NCI-H1048 (cell line): ENCODE measurements at regions not wholly inside any gene's neighbourhood (a gene's known extent, or its start where the extent isn't known, plus 50 kb on each side); places are given as distances from the start of the nearest gene placed in this dataset.
"Not testable (repeated sequence)": the region's sequence is repeated elsewhere in the genome, so short reads cannot be mapped to it uniquely, and the experiment has no call there.

Experiments
- DNase-seq: peaks from one replicate; lab custom pipeline; 2025; lab: John Stamatoyannopoulos, UW

DNA sequence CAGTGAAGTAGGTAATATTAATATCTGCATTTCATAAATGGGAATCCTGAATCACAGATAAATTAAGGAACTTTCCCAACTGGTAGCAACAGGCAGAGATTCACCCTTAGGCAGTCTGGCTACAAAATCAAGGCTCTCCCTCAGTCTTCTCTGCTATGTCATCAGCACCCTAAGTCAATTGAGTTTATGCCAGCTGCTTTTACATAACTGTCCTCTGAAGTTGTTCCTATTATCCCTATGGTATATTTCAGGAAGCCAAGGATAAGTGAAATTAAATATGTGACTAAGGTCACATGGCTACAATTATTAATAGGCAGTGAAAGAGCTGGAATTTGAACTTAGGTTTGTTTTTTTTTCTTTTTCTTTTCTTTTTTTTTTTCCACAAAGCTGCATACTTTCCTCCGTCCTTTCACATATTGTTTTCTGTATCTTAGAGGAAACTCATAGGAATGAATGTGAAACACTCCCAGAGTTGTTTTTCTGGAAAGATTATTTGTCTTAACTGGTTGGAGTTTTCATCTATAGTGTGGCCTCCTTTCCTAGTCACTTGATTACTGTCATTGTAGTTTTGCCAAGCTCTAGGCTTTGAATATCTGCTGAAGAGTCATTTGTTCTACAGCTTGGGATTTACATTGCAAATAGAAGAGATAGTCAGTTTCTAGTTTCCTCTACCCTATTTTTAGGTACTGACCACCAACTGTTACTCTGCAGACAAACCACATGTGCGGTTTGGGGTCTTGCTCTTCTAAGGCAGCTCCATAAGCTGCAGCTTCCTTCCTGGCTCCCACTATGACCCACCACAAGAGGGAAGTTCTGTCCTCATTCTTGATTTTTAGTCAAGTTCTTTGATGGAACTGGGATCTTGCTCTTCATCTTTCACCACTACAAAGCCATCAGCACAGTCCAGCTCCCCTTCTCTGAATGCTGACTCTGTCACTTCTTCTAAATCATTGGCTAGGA is 338.0 kb upstream of the KIAA1217 start:
- DNase-seq: no peak

GRCh38 chr10:23872290-23872689 is 336.6 kb upstream of the KIAA1217 start:
- DNase-seq: no peak

DNA sequence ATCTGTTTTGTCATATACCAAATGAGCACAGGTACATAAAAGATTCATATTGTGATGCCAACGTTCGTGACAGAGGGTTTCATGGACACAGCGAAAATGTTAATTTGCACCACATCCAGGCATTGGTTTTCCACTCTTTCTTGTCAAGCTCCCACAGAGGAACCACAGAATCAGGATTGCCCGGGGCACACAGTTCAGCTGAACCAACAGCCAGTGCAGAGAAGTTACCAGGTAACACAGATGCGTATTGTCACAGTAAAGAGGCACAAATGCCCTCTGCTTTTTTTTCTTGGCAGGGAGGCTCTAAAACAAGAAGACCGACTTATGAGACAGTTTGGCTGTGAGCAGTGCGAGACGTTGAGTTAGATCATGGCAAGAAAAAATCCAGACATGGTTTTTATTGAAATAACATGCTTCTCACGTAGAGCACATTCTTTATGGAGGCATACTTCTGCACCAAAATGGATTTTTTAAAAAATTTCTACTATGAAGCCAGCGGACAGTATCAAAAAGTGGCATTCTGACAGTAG is 331.1 kb upstream of the KIAA1217 start:
- DNase-seq: no peak

- no peak for DNase-seq
Measured at GRCh38 chr10:23884670-23885069, 324.3 kb upstream of the KIAA1217 start.

DNA sequence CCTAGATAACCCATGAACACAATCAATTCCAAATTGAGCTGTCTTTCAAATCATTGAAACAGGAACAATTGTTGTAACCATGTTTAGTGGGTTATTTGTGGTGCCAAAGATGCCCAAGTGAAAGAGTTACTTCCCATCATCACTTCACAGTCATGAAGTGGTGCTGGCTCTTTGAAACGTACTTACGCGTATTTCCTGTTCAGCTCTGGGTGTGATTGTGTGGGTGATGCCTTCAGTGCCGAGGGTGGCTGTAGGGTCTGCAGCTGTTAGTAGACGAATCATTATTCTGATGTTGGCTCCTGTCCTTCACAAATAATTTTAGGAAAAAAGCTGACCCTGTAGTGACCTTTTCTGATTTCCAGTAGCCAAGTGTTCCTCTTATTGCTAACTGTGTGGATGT is 323.1 kb upstream of the KIAA1217 start:
- DNase-seq: no peak

GRCh38 chr10:23886355-23886754 is 322.6 kb upstream of the KIAA1217 start:
- DNase-seq: no peak

GRCh38 chr10:23891301-23891700 is 317.6 kb upstream of the KIAA1217 start:
- no peak for DNase-seq

- DNase-seq: no peak
Measured at GRCh38 chr10:23892296-23892695, 316.6 kb upstream of the KIAA1217 start.

DNA sequence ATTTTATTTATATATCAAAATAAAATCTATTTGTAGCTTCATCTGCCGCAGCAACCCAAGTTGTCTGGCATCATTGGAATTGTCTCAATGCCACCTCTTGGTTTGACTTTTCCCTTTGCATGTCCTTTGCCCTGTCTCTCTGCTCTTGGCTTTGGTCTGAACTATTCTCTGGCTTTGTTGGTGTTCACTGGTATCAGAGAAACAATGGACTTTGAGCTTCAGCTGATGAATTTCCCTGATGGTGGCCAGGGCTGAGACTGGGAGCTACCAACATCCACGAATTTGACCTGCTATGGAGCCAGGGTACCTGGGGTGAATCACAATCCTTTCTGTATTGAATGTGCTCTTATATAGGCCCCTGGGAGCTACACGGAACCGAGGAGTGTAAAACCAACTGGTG is 311.7 kb upstream of the KIAA1217 start:
- no peak for DNase-seq

GRCh38 chr10:23897861-23898260 is 311.1 kb upstream of the KIAA1217 start:
- DNase-seq: no peak

- no peak for DNase-seq
Measured at GRCh38 chr10:23899166-23899565, 309.8 kb upstream of the KIAA1217 start.

- no peak for DNase-seq
Measured at GRCh38 chr10:23910291-23910690, 298.6 kb upstream of the KIAA1217 start.

DNA sequence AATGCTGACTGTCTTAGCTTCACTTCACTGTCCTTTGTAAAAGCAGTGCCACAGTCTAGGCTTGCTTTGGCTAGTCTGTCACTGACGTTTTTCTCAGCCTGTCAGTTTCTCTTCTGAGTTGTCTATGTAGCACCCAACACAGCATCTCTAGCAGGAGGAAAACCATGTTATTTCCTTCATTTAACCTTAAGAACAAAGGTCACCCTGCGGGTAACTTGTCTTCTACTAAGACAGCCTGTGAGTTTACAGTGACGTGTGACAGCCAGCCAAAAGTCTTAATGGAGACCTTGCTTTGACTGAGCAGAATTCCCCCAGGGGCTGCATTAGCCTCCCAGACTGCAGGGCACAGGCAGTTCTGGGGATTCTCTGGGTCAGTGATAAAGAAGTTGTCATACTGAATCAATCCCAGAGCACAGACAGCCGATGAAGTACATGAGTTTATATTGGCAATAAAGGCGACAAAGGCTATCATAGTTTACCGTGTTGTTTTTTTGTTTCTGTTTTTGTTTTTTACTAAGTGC is 296.0 kb upstream of the KIAA1217 start:
- DNase-seq: no peak

GRCh38 chr10:23914641-23915040 is 294.3 kb upstream of the KIAA1217 start:
- no peak for DNase-seq

DNA sequence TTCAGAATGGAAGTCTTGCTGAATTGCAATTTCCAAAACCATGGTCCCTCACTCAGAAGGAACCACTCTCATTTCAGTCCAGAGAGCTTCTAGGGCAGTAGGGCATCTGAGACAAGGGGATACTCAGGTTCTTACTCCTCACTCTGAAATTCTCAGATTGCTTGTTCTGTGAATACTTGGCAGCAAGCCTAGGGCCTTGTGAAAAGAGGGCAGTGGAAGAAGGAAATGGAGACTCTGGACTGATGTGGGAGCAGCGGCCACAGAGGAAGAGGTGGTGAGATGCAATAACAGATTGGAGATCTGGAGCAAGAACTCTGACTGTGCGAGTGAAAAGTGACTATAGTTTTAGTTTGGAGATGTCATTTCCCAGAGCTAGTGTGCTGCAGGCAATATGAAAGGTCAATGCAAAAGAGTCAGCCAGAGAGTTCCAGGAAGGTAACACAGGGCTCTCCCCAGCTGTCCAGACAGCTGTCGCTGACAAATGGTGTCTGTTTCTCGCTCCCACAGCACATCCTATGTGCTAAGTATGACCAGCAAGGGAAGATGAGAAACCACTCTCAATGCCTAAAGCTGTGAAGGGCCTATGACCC is 291.6 kb upstream of the KIAA1217 start:
- no peak for DNase-seq

DNA sequence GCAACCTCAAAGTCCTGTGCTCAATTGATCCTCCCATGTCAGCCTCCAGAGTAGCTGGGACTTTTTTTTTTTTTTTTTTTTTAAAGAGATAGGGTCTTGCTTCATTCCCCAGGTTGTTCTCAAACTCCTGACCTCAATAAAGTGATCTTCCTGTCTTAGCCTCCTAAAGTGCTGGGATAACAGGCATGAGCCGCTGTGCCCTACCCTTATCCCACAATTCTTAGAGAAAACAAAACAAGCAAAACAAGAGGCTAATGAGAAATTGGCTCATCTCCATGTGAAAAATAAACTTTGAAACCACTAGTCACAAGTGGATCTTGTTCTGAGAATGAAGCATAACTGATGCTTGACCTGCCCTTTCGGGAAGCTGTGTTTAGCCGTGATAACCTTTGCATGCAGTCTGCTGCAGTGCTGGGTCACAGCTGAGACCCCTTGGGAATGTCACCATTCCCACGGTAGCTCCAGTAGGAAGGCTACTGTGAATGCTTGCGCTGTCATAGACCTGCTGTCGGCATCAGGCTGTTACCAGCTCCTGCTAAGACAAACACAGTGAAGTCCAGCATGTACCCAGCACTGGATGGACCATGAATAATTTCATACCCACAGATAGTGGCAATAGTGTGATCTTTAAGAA is 290.7 kb upstream of the KIAA1217 start:
- DNase-seq: no peak

- no peak for DNase-seq
Measured at GRCh38 chr10:23918839-23919238, 290.1 kb upstream of the KIAA1217 start.

DNA sequence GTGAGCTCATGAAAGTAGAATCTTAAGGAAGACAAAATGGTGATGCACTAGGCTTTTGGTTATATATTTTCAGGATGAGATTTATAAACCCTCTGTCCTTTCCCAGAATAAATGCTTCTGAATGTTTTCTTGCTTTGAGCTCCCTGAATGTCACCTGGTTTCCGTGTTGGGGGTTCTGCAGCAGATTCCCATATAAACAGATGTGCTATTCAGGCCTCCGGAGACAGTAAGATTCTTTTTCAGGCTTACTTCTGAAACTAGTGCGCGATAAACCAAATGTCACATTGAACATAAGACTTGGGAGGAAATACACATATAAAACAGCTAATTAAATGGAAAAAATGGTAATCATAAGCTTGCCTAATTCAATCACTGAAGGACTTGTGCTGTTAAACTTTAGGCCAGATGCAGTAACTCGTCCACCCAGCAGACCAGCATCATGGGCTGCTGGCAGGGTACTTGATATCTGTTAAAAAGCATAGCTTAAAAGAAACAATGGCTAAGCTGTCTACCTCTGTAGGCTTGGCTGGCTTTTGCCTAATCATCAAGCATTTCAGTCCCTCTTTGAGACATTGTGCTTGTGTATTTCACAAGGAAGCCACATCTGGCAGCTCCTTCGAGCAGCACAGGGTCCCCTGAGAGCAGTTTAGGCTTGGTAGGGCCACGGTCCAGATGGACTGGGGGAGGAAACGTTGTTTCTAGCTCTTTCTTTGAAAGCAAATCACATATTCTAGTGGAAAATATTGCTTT is 281.2 kb upstream of the KIAA1217 start:
- DNase-seq: no peak

DNA sequence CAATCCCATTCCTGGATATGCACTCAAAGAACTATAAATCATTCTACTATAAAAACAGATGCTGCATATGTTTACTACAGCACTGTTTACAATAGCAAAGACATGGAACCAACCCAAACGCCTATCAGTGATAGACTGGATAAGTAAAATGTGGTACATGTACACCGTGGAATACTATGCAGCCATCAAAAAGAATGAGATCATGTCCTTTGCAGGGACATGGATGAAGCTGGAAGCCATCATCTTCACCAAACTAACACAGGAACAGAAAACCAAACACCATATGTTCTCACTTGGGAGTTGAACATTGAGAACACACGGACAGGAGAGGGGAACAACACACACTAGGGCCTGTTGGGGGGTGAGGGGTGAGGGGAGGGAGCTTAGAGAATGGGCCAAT is 274.9 kb upstream of the KIAA1217 start:
- not testable (repeated sequence) for DNase-seq

DNA sequence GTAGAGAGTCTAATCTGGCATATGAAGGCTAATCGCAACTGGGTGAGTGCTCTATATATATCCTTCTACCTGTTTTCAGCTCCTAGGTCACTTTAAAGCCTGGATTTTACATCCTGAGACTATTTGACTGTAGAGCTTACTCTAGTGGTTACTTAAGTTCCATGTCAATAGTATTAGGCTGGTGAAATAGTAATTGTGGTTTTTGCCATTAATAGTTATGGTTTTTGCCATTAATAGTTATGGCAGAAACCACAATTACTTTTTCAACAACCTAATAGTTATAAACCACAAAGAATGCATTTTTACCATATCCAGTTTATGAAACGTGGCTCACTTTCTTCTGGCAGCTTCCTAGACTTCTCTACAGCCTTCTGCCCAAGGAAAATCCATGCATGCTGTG is 263.1 kb upstream of the KIAA1217 start:
- no peak for DNase-seq

GRCh38 chr10:23951841-23952240 is 257.1 kb upstream of the KIAA1217 start:
- DNase-seq: no peak
